Skeletal muscle cell (primary cell): ENCODE measurements at regions not wholly inside any gene's neighbourhood (a gene's known extent, or its start where the extent isn't known, plus 50 kb on each side); places are given as distances from the start of the nearest gene placed in this dataset.
A peak's percentile ranks its signal among the peaks of the same experiment; 100 is the strongest.

Experiments used
- DNase-seq: peaks from one replicate; pipeline ENCODE4 v3.0.0-alpha.2; 2010; ENCODE audit warnings: low read depth
- H3K4me3 ChIP-seq: 2 replicates; pipeline ENCODE4 v1.5.1; 2011; ENCODE audit warnings: low read depth, mild to moderate bottlenecking, control low read depth, low read length, moderate library complexity

DNA sequence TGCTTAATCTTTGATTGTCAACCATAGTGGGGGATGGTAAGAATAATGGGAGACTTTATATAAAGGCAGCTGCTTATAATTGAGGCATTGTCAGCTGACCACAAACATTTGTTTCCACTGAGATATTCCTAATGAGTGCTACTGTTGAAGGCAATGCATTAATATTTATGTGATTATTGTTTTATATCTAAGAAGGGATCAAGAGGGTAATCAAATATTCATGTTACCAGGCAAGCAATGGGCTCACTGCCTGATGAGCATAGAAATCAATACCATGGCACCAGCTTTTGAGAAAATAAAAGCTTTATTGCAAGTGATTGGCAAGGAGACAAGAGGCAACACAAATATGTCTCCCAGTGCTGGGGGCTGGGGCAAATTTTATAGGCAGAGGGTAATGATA lies 706.7 kb upstream of the ADAMTS5 start:
- no peak for DNase-seq
- H3K4me3 ChIP-seq = no peak overlapping the region

DNA sequence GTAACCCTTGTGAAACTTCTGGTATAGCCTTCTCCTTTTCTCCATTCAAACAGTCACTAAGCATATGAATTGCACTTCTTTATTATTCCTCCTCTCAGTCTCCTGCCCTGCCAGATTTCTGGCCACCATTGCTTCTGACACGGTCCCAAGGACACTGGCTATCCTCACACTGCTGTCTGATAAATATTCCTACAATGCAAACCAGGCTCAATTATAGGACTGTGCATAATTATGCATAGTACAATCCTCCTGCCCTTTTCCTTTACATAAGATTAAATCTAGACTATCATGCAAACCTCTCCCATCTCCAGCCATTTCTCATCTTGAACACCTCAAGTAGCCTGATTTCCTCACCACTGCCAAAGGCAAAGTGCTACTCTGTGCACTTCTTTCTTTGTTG lies 704.3 kb upstream of the ADAMTS5 start:
- no peak overlapping the region for H3K4me3 ChIP-seq
- DNase-seq = no peak

DNA sequence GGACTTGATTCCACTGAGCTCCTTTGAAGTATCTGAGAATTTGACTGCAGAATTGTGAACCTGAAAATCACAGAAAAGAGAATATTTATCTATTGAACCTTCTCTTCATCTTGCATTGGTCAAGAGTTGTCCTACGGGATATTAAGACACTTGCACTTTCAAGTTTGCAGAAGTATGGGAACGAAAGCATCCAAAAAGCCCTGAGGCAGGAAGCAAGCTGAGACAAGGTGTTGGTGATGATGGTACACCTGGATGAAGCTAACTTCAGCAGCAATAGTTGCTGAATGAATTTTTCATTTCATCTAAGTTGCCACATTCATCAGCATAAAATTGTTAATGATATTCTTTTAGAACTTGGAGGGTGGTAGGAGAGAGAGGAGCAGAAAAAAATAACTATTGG lies 686.6 kb upstream of the ADAMTS5 start:
- DNase-seq = no peak

DNA sequence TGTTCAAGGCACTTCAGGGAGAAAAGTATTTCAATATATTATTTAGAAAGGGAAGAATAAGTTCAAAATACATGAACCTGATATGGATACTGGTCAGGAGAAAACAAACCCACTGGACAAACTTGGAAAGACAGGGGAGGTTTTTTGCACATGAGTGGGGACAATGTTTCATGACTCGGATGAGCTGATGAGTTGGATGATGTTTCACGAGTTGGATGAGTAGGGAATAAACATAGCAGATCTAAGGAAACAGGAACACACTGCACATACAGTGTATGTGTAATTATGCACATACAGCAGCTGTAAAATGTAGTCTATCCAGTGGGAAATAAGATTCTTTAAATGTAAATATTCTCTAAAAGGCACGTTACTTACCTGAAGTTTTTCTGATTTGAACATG lies 682.9 kb upstream of the ADAMTS5 start:
- H3K4me3 ChIP-seq = no peak overlapping the region
- DNase-seq = no peak

More for the DNA sequence above, 686.6 kb upstream of the ADAMTS5 start:
- H3K4me3 ChIP-seq = no peak overlapping the region

DNA sequence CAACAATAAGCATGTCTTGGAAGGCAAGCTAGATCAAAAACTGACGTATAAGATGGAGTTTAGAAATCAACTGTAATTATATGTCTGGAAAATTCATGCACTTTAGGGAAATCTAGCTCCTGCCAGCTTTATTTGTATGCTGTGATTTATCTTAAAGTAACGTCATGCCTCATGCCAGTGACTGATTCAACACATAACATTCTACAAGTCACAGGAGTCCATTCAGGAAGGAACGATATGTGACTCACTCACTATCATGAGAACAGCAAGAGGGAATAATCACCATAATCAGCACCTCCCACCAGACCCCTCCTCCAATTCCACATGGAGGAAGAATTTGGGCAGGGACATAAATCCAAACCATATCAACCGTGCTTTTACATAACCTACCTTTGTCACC lies 682.4 kb upstream of the ADAMTS5 start:
- no peak overlapping the region for H3K4me3 ChIP-seq
- DNase-seq = peak; percentile 94

DNA sequence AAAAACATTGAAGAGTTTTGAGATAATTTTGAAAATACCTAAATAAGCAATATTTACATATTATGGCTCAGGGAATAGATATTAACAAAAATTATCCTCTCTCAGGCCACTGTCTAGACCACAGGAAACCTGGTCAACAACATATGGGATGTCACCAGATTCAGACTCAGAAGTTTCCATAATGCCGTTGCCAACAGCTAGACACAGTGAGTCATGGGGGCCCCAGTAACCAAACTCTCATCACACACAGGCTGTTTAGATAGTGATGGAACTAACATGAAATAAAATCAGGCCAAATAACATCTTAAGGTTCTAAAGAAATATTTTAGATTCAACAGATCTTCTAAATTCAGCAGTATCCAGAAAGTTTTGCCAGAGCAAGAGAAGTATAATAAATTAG lies 681.7 kb upstream of the ADAMTS5 start:
- no peak overlapping the region for H3K4me3 ChIP-seq
- peak; percentile 89 for DNase-seq

DNA sequence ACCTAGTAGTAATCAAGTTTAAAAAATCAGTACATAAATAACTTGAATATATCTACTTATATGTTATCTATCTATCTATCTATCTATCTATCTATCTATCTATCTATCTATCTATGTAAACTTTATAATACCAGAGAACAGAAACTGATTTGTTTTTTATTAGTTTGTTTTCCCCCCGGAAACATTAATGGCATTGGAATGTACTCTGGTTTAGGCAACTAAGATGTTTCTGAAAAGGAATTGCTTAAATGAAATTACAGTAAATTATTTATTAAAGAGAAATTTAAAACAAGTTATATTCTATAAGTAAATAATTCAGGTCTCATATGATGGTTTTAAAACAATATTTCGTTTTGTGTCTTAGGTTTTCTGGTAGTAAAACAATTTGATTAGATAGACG lies 681.0 kb upstream of the ADAMTS5 start:
- no peak for DNase-seq
- H3K4me3 ChIP-seq = no peak overlapping the region

DNA sequence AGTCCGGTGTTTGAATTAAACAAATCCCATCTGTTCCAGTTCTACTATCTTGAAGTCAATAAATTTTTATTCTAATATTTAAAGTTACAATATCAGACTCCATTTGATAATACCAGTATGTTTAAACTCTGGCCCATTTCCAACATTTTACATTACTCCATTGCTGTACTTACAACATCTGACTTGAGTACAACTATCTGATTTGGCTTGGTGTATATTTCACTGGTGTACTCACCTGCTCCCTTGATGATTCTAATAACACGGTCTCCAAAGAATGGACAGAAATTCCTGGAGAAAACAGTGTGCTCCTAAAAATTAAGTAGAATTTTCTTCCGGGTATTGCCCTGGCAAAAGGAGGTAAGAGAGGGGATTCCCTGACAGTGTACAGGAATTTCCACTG lies 680.5 kb upstream of the ADAMTS5 start:
- no peak overlapping the region for H3K4me3 ChIP-seq
- no peak for DNase-seq

DNA sequence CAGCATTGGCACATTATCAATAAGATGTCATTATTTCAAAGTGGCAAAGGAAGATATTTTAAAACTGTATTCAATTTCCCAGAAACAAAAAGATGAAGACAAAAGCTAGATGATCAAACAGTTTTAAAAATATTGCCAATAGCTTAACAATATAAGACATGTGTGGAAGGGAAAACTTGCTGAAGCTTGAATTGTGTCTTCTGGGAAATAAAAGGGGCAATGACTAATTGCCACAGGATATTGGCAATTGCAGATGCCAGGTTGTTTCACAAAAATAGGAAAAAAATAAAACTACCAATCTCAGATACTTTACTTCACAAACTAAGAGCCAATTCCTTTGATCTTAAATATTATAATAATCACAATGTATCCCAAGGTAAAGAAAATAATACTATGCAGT lies 679.8 kb upstream of the ADAMTS5 start:
- no peak overlapping the region for H3K4me3 ChIP-seq
- DNase-seq = no peak

DNA sequence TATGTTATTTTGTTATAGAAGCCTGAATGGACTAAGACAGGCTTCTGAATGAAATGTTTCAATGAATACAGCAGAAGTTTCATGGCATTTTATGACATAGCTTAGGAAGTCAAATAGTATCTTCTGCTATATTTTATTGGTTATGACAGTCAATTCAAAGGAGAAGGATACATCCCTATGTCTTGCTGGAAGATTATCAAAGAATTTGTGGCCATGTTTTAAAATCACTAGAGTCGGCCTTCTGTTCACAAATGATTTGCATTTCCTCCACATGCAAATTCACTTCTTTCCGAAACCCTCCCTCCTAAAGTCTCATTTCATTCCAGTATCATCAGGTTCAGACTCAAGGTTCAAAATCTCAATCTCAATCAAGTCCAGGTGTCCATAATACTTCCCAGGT lies 679.2 kb upstream of the ADAMTS5 start:
- H3K4me3 ChIP-seq = no peak overlapping the region
- DNase-seq = no peak

DNA sequence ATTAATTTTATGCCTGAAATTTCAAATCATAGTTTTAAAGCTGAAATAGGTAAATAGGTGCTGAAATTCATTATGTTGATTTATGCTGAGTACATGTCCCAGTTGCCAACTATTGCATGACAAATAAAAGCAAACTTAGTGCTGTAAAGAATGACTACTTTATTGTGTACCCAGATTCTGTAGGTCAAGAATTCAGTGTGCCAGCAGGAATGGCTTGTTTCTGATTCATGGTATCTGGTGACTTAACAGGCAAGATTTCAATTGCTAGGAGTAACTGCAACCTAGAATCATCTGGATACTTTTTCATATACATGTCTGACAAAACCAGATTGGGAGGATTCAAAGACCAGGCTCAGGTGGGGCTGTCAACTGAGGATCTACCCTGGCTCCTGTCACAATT lies 678.4 kb upstream of the ADAMTS5 start:
- H3K4me3 ChIP-seq = no peak overlapping the region
- peak; percentile 36 for DNase-seq

DNA sequence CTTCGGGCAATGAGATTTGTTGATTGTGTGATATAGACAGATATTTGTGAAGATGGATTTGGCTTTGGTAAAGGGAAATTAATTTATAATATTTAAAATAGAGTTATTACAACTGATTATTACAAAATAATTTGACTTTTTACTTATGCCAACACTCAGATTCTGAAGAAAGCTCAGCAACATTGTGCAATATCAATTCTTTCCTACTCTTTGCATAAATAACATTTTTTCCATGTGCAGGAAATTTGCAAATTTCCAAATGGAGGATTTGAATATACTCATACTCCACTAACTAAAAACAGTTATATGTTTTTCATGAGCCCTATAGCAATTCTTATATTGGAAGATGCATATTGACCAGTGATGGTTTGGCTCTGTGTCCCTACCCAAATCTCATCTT lies 676.4 kb upstream of the ADAMTS5 start:
- no peak overlapping the region for H3K4me3 ChIP-seq
- no peak for DNase-seq

DNA sequence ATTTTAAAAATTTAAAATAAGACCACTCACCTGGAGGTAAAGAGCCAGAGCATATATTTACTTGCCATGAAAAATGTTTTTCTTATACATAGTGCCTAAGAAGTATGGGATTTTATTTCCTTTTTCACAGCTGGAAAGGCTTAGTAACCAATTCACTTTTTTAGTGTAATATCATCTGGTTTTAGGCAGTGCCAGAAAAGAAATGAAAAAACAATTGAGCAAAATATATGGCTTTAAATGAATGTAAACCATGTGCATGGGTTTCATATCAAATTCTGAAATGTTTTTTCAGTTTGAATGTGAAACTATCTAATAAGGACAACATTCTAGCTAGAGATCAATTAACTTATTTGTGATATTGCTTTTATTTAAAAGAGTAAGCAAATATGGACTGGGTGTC lies 672.4 kb upstream of the ADAMTS5 start:
- no peak for DNase-seq
- H3K4me3 ChIP-seq = no peak overlapping the region

DNA sequence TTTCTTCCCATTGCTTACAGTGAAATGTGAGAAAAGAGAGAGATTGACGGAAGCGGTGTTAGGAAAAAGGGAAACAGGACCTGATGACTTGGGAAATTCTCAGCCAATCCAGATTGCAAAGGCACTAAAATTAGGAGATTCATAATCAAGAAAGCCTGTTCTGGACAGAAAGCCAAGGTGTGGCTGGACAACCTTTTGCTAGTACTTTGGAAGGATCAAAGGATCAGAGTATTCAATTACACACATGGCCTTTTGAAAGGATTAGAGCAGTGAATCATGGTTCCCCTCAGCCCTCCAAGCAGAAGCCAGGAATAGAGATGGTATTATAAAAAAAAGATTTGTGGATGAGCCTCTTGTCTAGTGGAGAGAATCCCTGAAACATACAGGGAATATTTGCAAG lies 669.8 kb upstream of the ADAMTS5 start:
- no peak overlapping the region for H3K4me3 ChIP-seq
- no peak for DNase-seq

DNA sequence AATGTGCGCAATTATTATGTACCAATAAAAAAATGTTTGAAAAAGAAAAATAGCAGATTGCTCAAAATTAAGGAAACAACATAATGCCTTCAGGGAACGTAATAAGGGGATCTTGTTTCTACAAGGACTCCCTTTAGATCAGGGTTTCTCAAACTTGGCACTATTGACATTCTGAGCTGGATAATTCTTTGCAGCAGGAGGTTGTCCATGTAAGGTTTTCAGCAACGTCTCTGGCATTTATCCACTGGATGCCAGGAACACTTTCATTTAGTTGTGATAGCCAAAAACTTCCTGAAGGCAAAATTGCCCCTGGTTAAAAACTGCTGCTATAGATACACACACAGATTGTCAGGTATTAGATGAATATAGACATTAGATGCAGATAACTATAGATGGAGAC lies 666.7 kb upstream of the ADAMTS5 start:
- DNase-seq = no peak
- no peak overlapping the region for H3K4me3 ChIP-seq

DNA sequence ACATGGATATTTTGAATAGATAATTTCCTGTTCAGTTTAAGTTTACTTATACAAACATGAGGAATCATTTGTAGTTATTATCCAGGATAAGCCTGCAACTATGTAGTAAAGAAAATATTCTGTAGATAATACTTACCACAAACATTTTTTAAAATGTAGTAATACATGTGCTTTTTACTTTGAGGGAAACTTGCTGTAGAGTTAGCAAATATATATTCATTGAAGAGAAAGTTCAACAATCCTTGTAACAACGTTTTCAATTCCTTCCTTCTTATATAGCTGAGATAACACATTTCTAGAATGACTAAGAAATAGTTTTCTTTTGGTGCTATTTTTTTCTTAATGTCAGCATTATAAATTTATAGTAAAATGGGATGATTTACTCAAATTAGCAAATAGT lies 664.6 kb upstream of the ADAMTS5 start:
- H3K4me3 ChIP-seq = no peak overlapping the region
- DNase-seq = no peak

DNA sequence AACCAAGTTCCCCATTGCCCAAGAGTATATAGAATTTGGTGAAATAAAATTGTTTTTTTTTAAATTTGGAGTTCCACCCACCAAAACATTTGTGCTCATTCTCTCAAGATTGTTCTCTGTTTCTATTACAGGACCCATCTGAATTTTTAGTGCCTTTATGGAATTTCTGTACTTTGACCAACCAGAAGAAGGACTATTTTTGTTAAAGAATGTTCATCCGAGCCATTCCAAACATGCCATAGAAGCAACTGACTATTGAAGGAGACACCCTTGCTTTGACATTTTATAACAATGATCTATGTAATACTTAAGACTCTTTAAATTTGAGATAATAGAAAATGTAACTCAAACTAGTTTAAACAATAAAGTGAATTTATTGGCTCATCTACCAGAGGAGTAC lies 655.7 kb upstream of the ADAMTS5 start:
- H3K4me3 ChIP-seq = no peak overlapping the region
- no peak for DNase-seq

DNA sequence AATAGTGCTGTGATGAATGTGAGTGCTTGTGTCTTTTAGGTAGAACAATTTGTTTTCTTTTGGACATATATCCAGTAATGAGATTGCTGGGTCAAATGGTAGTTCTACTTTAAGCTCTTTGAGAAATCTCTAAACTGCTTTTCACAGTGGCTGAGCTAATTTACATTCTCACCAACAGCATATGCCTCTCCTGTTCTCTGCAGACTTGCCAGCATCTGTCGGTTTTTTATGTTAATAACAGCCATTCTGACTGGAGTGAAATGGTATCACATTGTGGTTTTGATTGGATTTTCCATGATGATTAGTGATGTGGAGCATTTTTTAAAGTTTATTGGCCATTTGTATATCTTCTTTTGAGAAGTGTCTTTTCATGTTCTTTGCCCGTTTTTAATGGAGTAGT lies 647.3 kb upstream of the ADAMTS5 start:
- no peak for DNase-seq
- H3K4me3 ChIP-seq = no peak overlapping the region

DNA sequence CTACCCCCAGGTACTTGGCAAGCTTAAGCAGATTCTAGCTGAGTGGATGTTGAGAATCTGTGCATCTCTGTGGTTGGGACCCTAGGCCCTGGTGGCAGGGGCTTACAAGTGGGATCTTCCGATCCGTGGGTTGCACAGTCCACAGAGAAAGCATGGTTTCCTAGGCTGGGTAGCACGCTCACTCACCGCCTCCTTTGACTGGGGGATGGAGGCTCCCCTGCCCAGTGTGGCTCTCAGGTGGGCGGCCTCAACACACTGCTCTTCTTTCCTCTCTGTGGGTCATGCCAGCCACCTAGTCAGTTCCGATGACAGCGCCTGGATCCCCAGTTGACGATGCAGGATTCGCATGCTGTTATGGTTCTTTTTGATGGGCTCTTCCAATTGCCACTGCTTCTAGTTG lies 639.5 kb upstream of the ADAMTS5 start:
- no peak for DNase-seq
- no peak overlapping the region for H3K4me3 ChIP-seq

DNA sequence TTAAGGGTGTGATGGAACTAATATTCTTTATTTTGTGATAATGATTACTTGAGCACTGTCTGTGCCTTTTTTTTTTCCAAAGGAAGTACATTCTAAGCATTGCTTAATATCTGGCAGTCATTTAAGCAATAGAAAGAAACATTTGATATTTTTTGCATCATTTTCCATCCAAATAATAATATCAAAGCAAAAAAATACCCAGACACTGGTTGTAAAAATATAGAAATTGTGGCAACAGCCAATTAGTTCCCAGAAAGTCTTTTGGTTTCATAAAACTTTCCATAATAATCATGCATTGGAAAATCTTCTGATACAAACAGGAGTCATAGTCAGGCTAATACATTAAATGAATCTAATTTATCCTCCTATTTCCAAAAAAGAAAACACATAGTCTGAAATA lies 629.3 kb upstream of the ADAMTS5 start:
- H3K4me3 ChIP-seq = no peak overlapping the region
- no peak for DNase-seq

DNA sequence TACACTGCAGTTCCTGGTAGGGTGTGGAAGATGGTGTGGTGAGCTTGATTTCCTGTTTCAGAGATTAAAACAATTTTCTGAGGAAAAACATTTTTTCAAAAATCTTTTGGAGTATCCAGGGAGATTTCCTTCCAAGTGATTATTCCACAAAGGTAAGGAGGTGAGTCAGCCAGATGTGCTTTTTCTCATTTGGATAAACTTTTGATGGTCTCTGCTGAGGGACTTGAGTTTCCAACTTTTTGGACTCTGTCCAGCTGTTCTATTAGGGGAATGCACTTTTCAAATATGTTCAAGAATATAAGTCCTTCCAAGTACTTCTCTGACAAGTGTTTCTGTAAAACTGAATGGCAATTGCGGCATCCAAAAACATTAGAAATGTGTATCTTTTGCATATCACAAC lies 628.8 kb upstream of the ADAMTS5 start:
- no peak for DNase-seq

DNA sequence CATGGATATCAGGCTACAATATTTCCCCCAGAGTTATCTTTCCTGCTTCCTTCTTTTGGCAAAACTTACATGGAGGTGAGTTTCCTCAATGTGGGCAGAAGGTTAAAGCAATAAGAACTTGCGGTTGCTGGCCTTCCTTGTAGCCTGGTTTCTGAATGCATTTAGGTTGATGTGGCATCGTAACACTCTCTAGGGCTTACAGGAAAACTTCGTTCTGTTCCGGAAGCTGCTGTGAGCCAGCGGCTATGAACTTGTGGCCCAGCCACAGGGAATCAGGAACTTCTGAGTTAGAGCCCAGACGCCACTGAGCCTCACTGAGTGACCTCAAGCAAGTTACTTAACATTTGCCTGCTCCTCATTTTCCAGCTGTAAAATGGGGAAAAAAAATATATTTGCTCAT lies 623.4 kb upstream of the ADAMTS5 start:
- DNase-seq = peak; percentile 88
- H3K4me3 ChIP-seq = no peak overlapping the region

More for the DNA sequence above, 628.8 kb upstream of the ADAMTS5 start:
- H3K4me3 ChIP-seq = no peak overlapping the region

DNA sequence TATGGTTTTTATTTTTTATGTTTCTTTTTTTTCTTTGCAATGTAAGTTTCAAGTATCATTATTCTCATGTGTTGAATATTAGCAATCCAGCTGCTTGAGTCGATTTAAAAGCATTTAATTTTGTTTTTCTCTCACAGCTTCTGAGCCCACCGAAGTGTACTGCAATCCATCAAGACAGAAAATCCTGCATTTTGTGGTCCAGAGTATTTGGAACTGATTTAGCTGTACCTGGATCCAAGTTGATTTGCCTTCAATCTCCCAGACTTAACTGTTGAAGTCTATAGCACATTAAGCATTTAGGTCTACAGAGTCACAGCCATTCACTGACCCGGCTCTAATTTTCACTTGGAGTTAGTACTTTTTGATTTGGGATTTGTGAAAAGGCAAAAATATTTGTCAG lies 622.9 kb upstream of the ADAMTS5 start:
- DNase-seq = no peak
- no peak overlapping the region for H3K4me3 ChIP-seq
